Sigmoid colon (tissue), 6 donors: ENCODE measurements at regions not wholly inside any gene's neighbourhood (a gene's known extent, or its start where the extent isn't known, plus 50 kb on each side); places are given as distances from the start of the nearest gene placed in this dataset.
"Not testable (repeated sequence)": the region's sequence is repeated elsewhere in the genome, so short reads cannot be mapped to it uniquely, and the experiment has no call there.

ENCODE experiments used
- DNase-seq: peaks from one replicate; pipeline ENCODE4 v3.0.0-alpha.2; 2019
- H3K27ac ChIP-seq, 4 donors: fragments of 200-600 bp; sonication (generic); one replicate each; pipeline ENCODE4 v1.5.1; 2016 to 2019; ENCODE audit warnings: mild to moderate bottlenecking in 1 of 4
- H3K27me3 ChIP-seq, 3 donors: fragments of 200-600 bp; sonication (generic); one replicate each; pipeline ENCODE4 v1.5.1; 2019; ENCODE audit warnings: mild to moderate bottlenecking in 1 of 3
- H3K36me3 ChIP-seq, 4 donors: fragments of 200-600 bp; sonication (generic); one replicate each; pipeline ENCODE4 v1.5.1; 2016 to 2019
- H3K4me1 ChIP-seq, 4 donors: fragments of 200-600 bp; sonication (generic); one replicate each; pipeline ENCODE4 v1.5.1; 2017 to 2019
- H3K4me3 ChIP-seq, 4 donors: fragments of 200-600 bp; sonication (generic); one replicate each; pipeline ENCODE4 v1.5.1; 2017 to 2019; ENCODE audit warnings: mild to moderate bottlenecking in 2 of 4, moderate library complexity in 1 of 4
- H3K9me3 ChIP-seq, 4 donors: fragments of 200-600 bp in 3 of 4; sonication (generic) in 3 of 4; one replicate each; pipeline versions ENCODE4 v1.5.1 to v1.6.1; 2013 to 2019
- EP300 ChIP-seq, 4 donors: sonication (generic); formaldehyde crosslinking; IDR thresholded peaks; one replicate each; pipeline ENCODE4 v1.6.1; 2017; ENCODE audit warnings: antibody characterized with exemption in 4 of 4
- POLR2A ChIP-seq, 2 donors: fragments of 450-650 bp; IDR thresholded peaks; one replicate each; pipeline ENCODE4 v1.6.1; 2016; ENCODE audit warnings: antibody characterized with exemption in 2 of 2, mild to moderate bottlenecking in 2 of 2, moderate library complexity in 2 of 2
- POLR2AphosphoS5 ChIP-seq, 4 donors: sonication (generic); formaldehyde crosslinking; IDR thresholded peaks; one replicate each; pipeline ENCODE4 v1.6.1; 2017; ENCODE audit warnings: antibody characterized with exemption in 4 of 4
- WGBS, 2 donors: extraction: QIAGEN DNeasy Blood & Tissue Kit; methylation state at CpG; one replicate each; pipeline ENCODE4 v1.1.7; 2013; 5-methylcytosine and 5-hydroxymethylcytosine counted together
- intact Hi-C: fragments of 100-400 bp; cut with DNase I; formaldehyde crosslinking; loops from one replicate; pipeline ENCODE4 v1.15.1; 2023
- TF ChIP-seq, protein P1 (sequence below), 4 experiments: fragments of 450-650 bp in 3 of 4; fragments of 200-600 bp in 1 of 4; IDR thresholded peaks; one replicate each; pipeline ENCODE4 v1.5.1; 2016 to 2019; ENCODE audit warnings: antibody characterized with exemption in 4 of 4, mild to moderate bottlenecking in 3 of 4, moderate library complexity in 2 of 4
- donor health status: healthy with polysubstance abuse.
- donor health status: healthy.

DNA sequence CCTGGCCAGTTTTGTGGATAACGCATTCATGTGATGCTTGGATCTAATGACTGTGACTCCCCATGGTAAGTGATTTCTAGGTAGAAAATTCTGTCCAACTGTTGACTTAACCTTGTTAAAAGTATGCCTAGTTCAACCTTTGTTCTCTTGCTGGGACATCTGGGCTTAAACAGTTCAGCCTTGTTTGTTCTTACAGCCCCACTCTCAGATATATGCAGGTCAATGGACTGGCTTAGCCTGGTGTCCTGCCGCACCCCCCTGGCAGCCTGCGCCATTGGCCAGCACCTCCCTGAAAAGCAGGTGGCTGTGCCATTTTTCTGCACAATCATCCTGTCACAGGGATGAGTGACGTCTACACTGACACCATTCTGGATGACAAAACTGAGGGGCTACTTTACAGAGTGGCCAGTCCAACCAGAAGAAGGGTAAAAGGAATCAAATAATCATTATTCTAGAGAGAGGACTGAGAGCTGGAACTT lies 244.7 kb upstream of the ONECUT1 start:
- Histone ChIP-seq H3K4me3 (no peak overlapping the region), H3K36me3 (no peaks in the 10 kb centered on the region), H3K27me3 (peaks cover 0 to 4% (median 0%) of the 10 kb centered on the region in 3 donors), H3K27ac (no peak overlapping the region), H3K4me1 (no peaks in the 10 kb centered on the region), H3K9me3 (peaks cover 0 to 4% (median 0%) of the 10 kb centered on the region in 4 donors)
- TF ChIP-seq EP300 (IDR thresholded peaks at IDR 0.05) (no peak), POLR2A (IDR thresholded peaks at IDR 0.05) (no peak), POLR2AphosphoS5 (IDR thresholded peaks at IDR 0.05) (no peak)
- TF ChIP-seq, protein P1, sequence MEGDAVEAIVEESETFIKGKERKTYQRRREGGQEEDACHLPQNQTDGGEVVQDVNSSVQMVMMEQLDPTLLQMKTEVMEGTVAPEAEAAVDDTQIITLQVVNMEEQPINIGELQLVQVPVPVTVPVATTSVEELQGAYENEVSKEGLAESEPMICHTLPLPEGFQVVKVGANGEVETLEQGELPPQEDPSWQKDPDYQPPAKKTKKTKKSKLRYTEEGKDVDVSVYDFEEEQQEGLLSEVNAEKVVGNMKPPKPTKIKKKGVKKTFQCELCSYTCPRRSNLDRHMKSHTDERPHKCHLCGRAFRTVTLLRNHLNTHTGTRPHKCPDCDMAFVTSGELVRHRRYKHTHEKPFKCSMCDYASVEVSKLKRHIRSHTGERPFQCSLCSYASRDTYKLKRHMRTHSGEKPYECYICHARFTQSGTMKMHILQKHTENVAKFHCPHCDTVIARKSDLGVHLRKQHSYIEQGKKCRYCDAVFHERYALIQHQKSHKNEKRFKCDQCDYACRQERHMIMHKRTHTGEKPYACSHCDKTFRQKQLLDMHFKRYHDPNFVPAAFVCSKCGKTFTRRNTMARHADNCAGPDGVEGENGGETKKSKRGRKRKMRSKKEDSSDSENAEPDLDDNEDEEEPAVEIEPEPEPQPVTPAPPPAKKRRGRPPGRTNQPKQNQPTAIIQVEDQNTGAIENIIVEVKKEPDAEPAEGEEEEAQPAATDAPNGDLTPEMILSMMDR (IDR thresholded peaks at IDR 0.05), result no peak
- no peak for DNase-seq
- intact Hi-C loops, result no loop called here
- 77 to 87% methylated on average over 4 of the region's 4 CpGs for WGBS, 2 donors

DNA sequence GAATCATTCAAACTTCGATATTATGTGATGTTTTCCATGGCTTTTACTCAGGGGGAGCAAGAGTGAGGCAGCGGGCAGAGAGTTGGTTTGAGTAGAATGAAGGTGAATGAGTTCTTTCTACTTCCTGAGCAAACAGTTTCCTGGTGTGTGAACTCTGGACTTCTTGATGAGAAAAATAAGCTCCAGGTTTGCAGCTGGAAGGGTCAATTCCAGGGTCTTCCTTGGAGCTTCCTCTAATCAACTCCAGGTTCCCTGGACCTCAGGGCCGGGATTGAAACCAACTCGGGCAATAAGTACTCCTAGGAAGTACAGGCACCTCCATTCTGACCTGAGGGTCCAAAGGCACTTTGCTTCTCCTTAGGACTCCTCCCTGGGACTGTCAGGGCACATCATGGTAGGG lies 243.6 kb upstream of the ONECUT1 start:
- Histone ChIP-seq H3K4me3 (no peak overlapping the region), H3K36me3 (no peaks in the 10 kb centered on the region), H3K4me1 (no peaks in the 10 kb centered on the region), H3K27ac (no peak overlapping the region), H3K9me3 (peaks cover 0 to 4% (median 0%) of the 10 kb centered on the region in 4 donors), H3K27me3 (peaks cover 0 to 4% (median 0%) of the 10 kb centered on the region in 3 donors)
- TF ChIP-seq, protein P1 (IDR thresholded peaks at IDR 0.05), result no peak
- TF ChIP-seq EP300 (IDR thresholded peaks at IDR 0.05), result no peak
- TF ChIP-seq POLR2A (IDR thresholded peaks at IDR 0.05), result no peak
- TF ChIP-seq POLR2AphosphoS5 (IDR thresholded peaks at IDR 0.05), result no peak
- intact Hi-C loops, result no loop called here
- WGBS, 2 donors, result 84 to 87% methylated on average over 4 of the region's 4 CpGs
- DNase-seq, result no peak

DNA sequence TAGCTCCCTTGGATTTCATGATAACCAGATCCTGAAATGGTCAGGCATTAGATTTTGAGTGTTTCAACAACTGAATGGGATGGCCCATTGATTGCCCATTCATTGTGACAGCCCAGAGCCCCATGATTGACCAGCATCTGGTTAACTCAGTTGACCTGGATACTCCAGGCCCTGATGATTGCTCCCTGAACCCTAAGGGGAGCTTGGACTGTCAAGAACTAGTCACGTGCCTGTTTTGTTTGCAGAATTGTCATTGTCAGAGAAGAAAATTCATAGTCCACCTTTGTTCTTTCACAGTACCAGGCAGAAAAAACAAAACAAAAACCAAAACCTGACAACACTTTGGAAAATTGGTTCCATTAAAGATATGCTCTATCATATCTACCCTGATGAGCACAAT lies 241.3 kb upstream of the ONECUT1 start:
- DNase-seq, result no peak
- Histone ChIP-seq H3K27ac (no peak overlapping the region), H3K27me3 (no peaks in the 10 kb centered on the region), H3K36me3 (no peaks in the 10 kb centered on the region), H3K9me3 (peaks cover 0 to 4% (median 0%) of the 10 kb centered on the region in 4 donors), H3K4me3 (no peak overlapping the region), H3K4me1 (no peaks in the 10 kb centered on the region)
- 26 to 57% methylated on average over 1 of the region's 1 CpG for WGBS, 2 donors
- TF ChIP-seq EP300 (IDR thresholded peaks at IDR 0.05), result no peak
- no peak for TF ChIP-seq POLR2A (IDR thresholded peaks at IDR 0.05)
- TF ChIP-seq, protein P1 (IDR thresholded peaks at IDR 0.05), result no peak
- no peak for TF ChIP-seq POLR2AphosphoS5 (IDR thresholded peaks at IDR 0.05)
- intact Hi-C loops, result no loop called here

DNA sequence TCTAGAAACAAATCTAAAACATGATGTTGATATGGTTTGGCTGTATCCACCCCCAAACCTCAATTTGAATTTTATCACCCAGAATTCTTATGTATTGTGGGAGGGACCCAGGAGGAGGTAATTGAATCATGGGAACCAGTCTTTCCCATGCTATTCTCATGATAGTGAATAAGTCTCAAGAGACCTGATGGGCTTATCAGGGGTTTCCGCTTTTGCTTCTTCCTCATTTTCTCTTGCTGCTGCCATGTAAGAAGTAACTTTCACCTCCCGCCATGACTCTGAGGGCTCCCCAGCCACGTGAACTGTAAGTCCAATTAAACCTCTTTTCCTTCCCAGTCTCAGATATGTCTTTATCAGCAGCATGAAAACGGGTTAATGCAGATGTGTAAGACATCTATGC lies 232.7 kb upstream of the ONECUT1 start:
- Histone ChIP-seq H3K9me3 (peaks cover 0 to 5% (median 2%) of the 10 kb centered on the region in 4 donors), H3K27me3 (no peaks in the 10 kb centered on the region), H3K27ac (no peak overlapping the region), H3K4me3 (no peak overlapping the region), H3K4me1 (no peaks in the 10 kb centered on the region), H3K36me3 (no peaks in the 10 kb centered on the region)
- TF ChIP-seq EP300 (IDR thresholded peaks at IDR 0.05), result no peak
- TF ChIP-seq, protein P1 (IDR thresholded peaks at IDR 0.05), result no peak
- TF ChIP-seq POLR2A (IDR thresholded peaks at IDR 0.05), result no peak
- intact Hi-C loops, result no loop called here
- WGBS, 2 donors, result 76 to 82% methylated on average over 4 of the region's 4 CpGs
- no peak for DNase-seq

DNA sequence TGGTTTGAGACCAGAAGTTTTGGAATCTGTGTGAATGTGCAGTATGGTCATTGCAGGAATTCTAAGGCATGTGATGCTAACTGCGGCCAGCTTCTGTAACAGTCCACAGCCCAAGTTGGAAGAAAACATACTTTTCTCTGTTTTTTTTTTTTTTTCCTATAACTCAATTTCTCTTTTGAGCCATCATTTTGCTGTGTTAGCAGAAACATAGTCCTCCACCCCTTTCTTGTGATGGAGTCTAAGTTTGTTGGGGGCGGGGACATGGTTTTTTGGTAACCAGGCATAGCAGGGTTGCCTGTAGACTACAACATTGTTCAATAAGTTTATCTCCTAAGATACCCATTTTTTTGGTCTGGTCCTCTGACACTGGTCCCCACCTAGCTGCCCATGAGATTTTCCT lies 223.2 kb upstream of the ONECUT1 start:
- intact Hi-C loops, result no loop called here
- Histone ChIP-seq H3K9me3 (no peaks in the 10 kb centered on the region), H3K27me3 (no peaks in the 10 kb centered on the region), H3K4me3 (no peak overlapping the region), H3K27ac (no peak overlapping the region), H3K36me3 (no peaks in the 10 kb centered on the region), H3K4me1 (no peaks in the 10 kb centered on the region)
- DNase-seq, result no peak
- WGBS, 2 donors, result 87 to 97% methylated on average over 2 of the region's 2 CpGs
- TF ChIP-seq POLR2AphosphoS5 (IDR thresholded peaks at IDR 0.05) (no peak), POLR2A (IDR thresholded peaks at IDR 0.05) (no peak), EP300 (IDR thresholded peaks at IDR 0.05) (no peak)
- TF ChIP-seq, protein P1 (IDR thresholded peaks at IDR 0.05), result no peak

DNA sequence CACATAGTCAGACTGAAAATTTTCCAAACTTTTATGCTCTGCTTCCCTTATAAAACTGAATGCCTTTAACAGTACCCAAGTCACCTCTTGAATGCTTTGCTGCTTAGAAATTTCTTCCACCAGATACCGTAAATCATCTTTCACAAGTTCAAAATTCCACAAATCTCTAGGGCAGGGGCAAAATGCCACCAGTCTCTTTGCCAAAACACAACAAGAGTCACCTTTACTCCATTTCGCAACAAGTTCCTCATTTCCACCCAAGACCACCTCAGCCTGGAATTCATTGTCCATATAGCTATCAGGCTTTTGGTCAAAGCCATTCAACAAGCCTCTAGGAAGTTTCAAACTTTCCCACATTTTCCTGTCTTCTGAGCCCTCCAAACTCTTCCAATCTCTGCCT lies 221.6 kb upstream of the ONECUT1 start:
- H3K36me3 ChIP-seq, H3K27ac ChIP-seq, DNase-seq, H3K4me1 ChIP-seq, H3K9me3 ChIP-seq, H3K4me3 ChIP-seq, intact Hi-C loops, H3K27me3 ChIP-seq: not testable (repeated sequence)
- 92 to 95% methylated on average over 2 of the region's 2 CpGs for WGBS, 2 donors
